OCI-M2 (cell line): ENCODE measurements at regions not wholly inside any gene's neighbourhood (a gene's known extent, or its start where the extent isn't known, plus 50 kb on each side); places are given as distances from the start of the nearest gene placed in this dataset.
"Not testable (repeated sequence)": the region's sequence is repeated elsewhere in the genome, so short reads cannot be mapped to it uniquely, and the experiment has no call there.

Experiments used
- DNase-seq: peaks from one replicate; lab custom pipeline; 2025; ENCODE audit not compliant: unreplicated experiment; lab: John Stamatoyannopoulos, UW

- no peak for DNase-seq
These were observed 900.3 kb upstream of the ROBO1 start for GRCh38 chr3:80668100-80668499.

- DNase-seq, result no peak
These were observed 895.6 kb upstream of the ROBO1 start for GRCh38 chr3:80663426-80663825.

- no peak for DNase-seq
These were observed 887.4 kb upstream of the ROBO1 start for GRCh38 chr3:80655216-80655615.

- no peak for DNase-seq
These were observed 881.4 kb upstream of the ROBO1 start for GRCh38 chr3:80649170-80649569.

- DNase-seq, result no peak
These were observed 875.6 kb upstream of the ROBO1 start for GRCh38 chr3:80643421-80643820.

- DNase-seq, result no peak
These were observed 850.8 kb upstream of the ROBO1 start for GRCh38 chr3:80618295-80619256.

- no peak for DNase-seq
These were observed 844.6 kb upstream of the ROBO1 start for GRCh38 chr3:80612366-80612765.

- DNase-seq, result not testable (repeated sequence)
These were observed 840.3 kb upstream of the ROBO1 start for GRCh38 chr3:80608072-80608471.

GRCh38 chr3:80606073-80606472 lies 838.3 kb upstream of the ROBO1 start:
- no peak for DNase-seq

GRCh38 chr3:80601479-80601878 lies 833.7 kb upstream of the ROBO1 start:
- DNase-seq, result no peak

- DNase-seq, result no peak
These were observed 825.0 kb upstream of the ROBO1 start for GRCh38 chr3:80592792-80593191.

GRCh38 chr3:80586338-80586737 lies 818.5 kb upstream of the ROBO1 start:
- DNase-seq, result no peak

GRCh38 chr3:80580146-80580545 lies 812.3 kb upstream of the ROBO1 start:
- DNase-seq, result no peak

GRCh38 chr3:80564391-80564790 lies 796.6 kb upstream of the ROBO1 start:
- no peak for DNase-seq

GRCh38 chr3:80559701-80560100 lies 791.9 kb upstream of the ROBO1 start:
- DNase-seq, result no peak

- DNase-seq, result no peak
These were observed 789.0 kb upstream of the ROBO1 start for GRCh38 chr3:80556763-80557162.

GRCh38 chr3:80554304-80554703 lies 786.5 kb upstream of the ROBO1 start:
- DNase-seq, result no peak

- no peak for DNase-seq
These were observed 785.4 kb upstream of the ROBO1 start for GRCh38 chr3:80553211-80553610.

GRCh38 chr3:80550174-80550573 lies 782.4 kb upstream of the ROBO1 start:
- no peak for DNase-seq

GRCh38 chr3:80549173-80549572 lies 781.4 kb upstream of the ROBO1 start:
- DNase-seq, result no peak

- DNase-seq, result no peak
These were observed 775.4 kb upstream of the ROBO1 start for GRCh38 chr3:80543154-80543553.

GRCh38 chr3:80542456-80542855 lies 774.7 kb upstream of the ROBO1 start:
- no peak for DNase-seq

GRCh38 chr3:80537680-80538079 lies 769.9 kb upstream of the ROBO1 start:
- DNase-seq, result no peak
